ENCODE measurements at regions not wholly inside any gene's neighbourhood (a gene's known extent, or its start where the extent isn't known, plus 50 kb on each side); places are given as distances from the start of the nearest gene placed in this dataset.

DNA sequence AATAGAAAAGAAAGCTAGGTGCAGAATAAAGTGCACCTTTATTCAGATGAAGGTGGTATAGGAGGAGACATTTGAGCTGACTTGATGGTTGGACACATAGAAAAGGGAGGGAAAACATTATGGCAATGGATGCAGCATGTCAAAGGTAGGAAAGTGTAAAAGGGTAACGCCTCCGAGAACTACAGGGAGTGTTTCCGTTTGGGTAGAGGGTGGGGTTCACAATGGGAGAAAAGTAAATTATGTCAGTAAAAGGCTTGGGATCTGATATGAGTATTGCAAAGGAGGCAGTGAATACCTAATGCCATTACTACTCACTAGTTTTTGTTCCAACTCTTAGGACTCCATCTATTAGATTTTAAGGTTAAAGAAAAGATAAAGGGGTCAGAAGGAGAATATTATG is 59.5 kb downstream of the FAT3 start:
- BruUV-seq (replicated peaks): no TSS peak
- intact Hi-C loops (cut with micrococcal nuclease; ENCODE audit: unreplicated experiment): no loop called here
- H3K9me3 Mint-ChIP-seq (ENCODE audit: unreplicated experiment): peaks cover 11% of the 10 kb centered on the region
- no peaks in the 10 kb centered on the region for H3K27me3 Mint-ChIP-seq (ENCODE audit: insufficient read depth, unreplicated experiment)
- no peaks in the 10 kb centered on the region; the same call in 1 of the 2 replicates for H3K9me3 ChIP-seq
- CTCF ChIA-PET: no interaction called here
- TF ChIP-seq, protein P1, sequence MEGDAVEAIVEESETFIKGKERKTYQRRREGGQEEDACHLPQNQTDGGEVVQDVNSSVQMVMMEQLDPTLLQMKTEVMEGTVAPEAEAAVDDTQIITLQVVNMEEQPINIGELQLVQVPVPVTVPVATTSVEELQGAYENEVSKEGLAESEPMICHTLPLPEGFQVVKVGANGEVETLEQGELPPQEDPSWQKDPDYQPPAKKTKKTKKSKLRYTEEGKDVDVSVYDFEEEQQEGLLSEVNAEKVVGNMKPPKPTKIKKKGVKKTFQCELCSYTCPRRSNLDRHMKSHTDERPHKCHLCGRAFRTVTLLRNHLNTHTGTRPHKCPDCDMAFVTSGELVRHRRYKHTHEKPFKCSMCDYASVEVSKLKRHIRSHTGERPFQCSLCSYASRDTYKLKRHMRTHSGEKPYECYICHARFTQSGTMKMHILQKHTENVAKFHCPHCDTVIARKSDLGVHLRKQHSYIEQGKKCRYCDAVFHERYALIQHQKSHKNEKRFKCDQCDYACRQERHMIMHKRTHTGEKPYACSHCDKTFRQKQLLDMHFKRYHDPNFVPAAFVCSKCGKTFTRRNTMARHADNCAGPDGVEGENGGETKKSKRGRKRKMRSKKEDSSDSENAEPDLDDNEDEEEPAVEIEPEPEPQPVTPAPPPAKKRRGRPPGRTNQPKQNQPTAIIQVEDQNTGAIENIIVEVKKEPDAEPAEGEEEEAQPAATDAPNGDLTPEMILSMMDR (IDR thresholded peaks at IDR 0.05; ENCODE audit: insufficient read depth in 1 of 2, low read depth in 1 of 2, low read length in 1 of 2, severe bottlenecking in 1 of 2, unreplicated experiment in 1 of 2): no peak
- peaks cover 61% of the 10 kb centered on the region for H3K4me1 ChIP-seq
- no peak for DNase-seq
- H3K27me3 ChIP-seq (replicated peaks; ENCODE audit: control insufficient read depth, insufficient read depth, low read length): no peaks in the 10 kb centered on the region
- H3K27ac Mint-ChIP-seq (ENCODE audit: unreplicated experiment): peak overlapping the region; percentile 40
- peaks cover 6% of the 10 kb centered on the region for H3K36me3 Mint-ChIP-seq (ENCODE audit: insufficient read depth, unreplicated experiment)
- H3K4me3 Mint-ChIP-seq (ENCODE audit: unreplicated experiment): peak overlapping the region; percentile 13
- peaks cover 61% of the 10 kb centered on the region for H3K4me1 Mint-ChIP-seq (ENCODE audit: low read depth, unreplicated experiment)
- H3K4me3 ChIP-seq (ENCODE audit: low read depth, low read length): no peak overlapping the region
- POLR2A ChIA-PET: no interaction called here
- no peaks in the 10 kb centered on the region; the same call in 1 of the 2 replicates for H3K36me3 ChIP-seq (ENCODE audit: control insufficient read depth, insufficient read depth, low read length)

DNA sequence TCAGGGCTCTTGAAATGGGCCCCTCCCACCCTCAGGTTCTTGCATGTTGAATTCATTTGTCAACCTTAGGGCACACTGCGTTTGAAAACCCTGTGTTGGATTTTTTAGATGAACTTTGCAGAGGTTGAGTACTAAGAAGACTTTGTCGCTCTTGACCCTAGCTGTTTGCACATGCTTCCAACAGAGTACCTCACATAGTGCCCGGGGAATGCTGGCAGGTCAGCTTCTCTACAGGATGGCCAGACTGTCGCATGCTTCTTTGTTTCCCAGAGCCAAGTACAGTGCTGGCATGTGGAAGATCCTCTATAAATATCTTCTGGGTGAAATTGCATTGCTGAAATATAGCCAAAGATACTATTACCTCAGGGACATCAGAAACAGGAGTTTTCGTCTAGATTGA is 59.9 kb downstream of the FAT3 start:
- DNase-seq: no peak
- peaks cover 6% of the 10 kb centered on the region for H3K36me3 Mint-ChIP-seq (ENCODE audit: insufficient read depth, unreplicated experiment)
- H3K4me1 Mint-ChIP-seq (ENCODE audit: low read depth, unreplicated experiment): peaks cover 61% of the 10 kb centered on the region
- no peaks in the 10 kb centered on the region; the same call in 1 of the 2 replicates for H3K36me3 ChIP-seq (ENCODE audit: control insufficient read depth, insufficient read depth, low read length)
- H3K4me1 ChIP-seq: peaks cover 61% of the 10 kb centered on the region
- no peaks in the 10 kb centered on the region for H3K27me3 ChIP-seq (replicated peaks; ENCODE audit: control insufficient read depth, insufficient read depth, low read length)
- peak overlapping the region; percentile 40 for H3K27ac Mint-ChIP-seq (ENCODE audit: unreplicated experiment)
- H3K9me3 Mint-ChIP-seq (ENCODE audit: unreplicated experiment): peaks cover 12% of the 10 kb centered on the region
- H3K9me3 ChIP-seq: no peaks in the 10 kb centered on the region; the same call in 1 of the 2 replicates
- no TSS peak for BruUV-seq (replicated peaks)
- ChIA-PET POLR2A (no interaction called here), CTCF (no interaction called here)
- no peak overlapping the region for H3K4me3 Mint-ChIP-seq (ENCODE audit: unreplicated experiment)
- intact Hi-C loops (cut with micrococcal nuclease; ENCODE audit: unreplicated experiment): no loop called here
- TF ChIP-seq, protein P1 (IDR thresholded peaks at IDR 0.05; ENCODE audit: insufficient read depth in 1 of 2, low read depth in 1 of 2, low read length in 1 of 2, severe bottlenecking in 1 of 2, unreplicated experiment in 1 of 2): no peak
- H3K27me3 Mint-ChIP-seq (ENCODE audit: insufficient read depth, unreplicated experiment): no peaks in the 10 kb centered on the region
- no peak overlapping the region for H3K4me3 ChIP-seq (ENCODE audit: low read depth, low read length)

DNA sequence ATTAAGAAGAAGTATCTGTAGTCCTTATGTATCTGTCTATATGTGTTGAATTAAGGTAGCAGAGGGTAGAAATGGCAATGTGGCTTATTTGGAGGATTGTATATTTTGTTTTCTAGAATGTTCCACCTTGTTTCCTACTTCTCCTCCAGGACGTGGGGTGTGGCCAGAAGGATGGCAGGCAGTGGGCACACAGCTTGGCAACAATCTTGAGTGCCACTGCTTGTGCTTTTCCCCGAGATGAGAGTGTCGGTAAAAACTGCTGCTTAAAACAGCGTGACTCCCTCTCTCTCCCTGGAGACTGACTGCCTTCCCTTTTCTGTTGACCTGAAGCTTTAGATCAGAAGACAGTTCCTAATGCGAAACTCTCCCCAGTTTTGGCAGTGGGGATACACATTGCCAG is 61.2 kb downstream of the FAT3 start:
- no peak for DNase-seq
- ChIA-PET POLR2A (interaction anchor here (2.0 kb wide), 1 partner anchor 17 kb away, joined by 17 read pairs; no protein-coding TSS in a partner anchor), CTCF (interaction anchor here (1.1 to 2.1 kb wide), 3 partner anchors 8 to 74 kb away, joined by 4 to 12 read pairs (median 11); no protein-coding TSS in a partner anchor)
- peaks cover 6% of the 10 kb centered on the region for H3K36me3 Mint-ChIP-seq (ENCODE audit: insufficient read depth, unreplicated experiment)
- TF ChIP-seq, protein P1 (IDR thresholded peaks at IDR 0.05; ENCODE audit: insufficient read depth in 1 of 2, low read depth in 1 of 2, low read length in 1 of 2, severe bottlenecking in 1 of 2, unreplicated experiment in 1 of 2): no peak
- H3K4me3 ChIP-seq (ENCODE audit: low read depth, low read length): no peak overlapping the region
- H3K4me1 ChIP-seq: peaks cover 61% of the 10 kb centered on the region
- H3K4me1 Mint-ChIP-seq (ENCODE audit: low read depth, unreplicated experiment): peaks cover 68% of the 10 kb centered on the region
- intact Hi-C loops (cut with micrococcal nuclease; ENCODE audit: unreplicated experiment): loop anchor here (1.0 to 5.0 kb wide), 3 partner anchors 16 to 122 kb away; no protein-coding TSS in a partner anchor
- H3K9me3 Mint-ChIP-seq (ENCODE audit: unreplicated experiment): peaks cover 21% of the 10 kb centered on the region
- no peaks in the 10 kb centered on the region; the same call in 1 of the 2 replicates for H3K36me3 ChIP-seq (ENCODE audit: control insufficient read depth, insufficient read depth, low read length)
- BruUV-seq (replicated peaks): no TSS peak
- H3K4me3 Mint-ChIP-seq (ENCODE audit: unreplicated experiment): no peak overlapping the region
- H3K27me3 Mint-ChIP-seq (ENCODE audit: insufficient read depth, unreplicated experiment): no peaks in the 10 kb centered on the region
- H3K9me3 ChIP-seq: no peaks in the 10 kb centered on the region; the same call in 1 of the 2 replicates
- no peaks in the 10 kb centered on the region for H3K27me3 ChIP-seq (replicated peaks; ENCODE audit: control insufficient read depth, insufficient read depth, low read length)
- H3K27ac Mint-ChIP-seq (ENCODE audit: unreplicated experiment): peak overlapping the region; percentile 80

Data from Caco-2 (cell line).